ENCODE measurements at regions not wholly inside any gene's neighbourhood (a gene's known extent, or its start where the extent isn't known, plus 50 kb on each side); places are given as distances from the start of the nearest gene placed in this dataset.

DNA sequence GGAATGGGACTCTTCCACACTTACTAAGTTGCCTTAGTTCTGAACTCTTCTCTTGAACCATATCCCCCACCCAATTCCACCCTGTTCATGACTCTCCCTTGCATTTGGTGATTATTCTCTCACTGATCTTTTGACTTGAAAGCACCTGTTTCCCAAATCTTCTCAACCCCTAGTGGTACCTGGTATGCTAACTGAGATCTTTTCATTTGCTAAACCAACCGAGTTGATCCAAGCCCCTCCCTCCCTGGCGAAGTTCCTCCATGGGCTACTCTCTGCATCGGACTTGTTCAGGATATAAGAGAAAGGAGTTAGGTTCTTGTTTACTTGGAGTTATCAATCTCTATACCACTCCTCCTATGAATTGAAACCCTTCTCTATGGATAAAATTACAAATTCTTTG, 593.5 kb downstream of the BCL11A start:
- FAIRE-seq = no peak

DNA sequence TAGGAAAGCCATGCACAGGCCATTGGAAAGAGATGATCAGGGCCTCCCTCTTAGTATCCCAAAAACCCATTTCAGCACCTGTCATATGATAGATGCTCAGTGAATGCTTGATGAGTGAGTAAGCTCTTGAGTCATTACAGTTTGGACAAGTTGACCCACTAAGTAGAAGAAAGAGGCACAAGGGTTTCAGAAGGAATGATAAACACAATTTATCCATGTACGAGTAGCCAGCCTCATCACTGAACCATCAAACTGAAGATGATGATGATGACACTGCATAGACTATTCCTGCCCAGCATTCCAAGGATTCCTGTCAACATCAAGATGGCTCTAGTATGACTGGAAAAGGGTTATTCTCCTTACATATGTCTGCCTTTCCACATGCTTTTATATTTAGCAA, 596.0 kb downstream of the BCL11A start:
- no peak for FAIRE-seq

DNA sequence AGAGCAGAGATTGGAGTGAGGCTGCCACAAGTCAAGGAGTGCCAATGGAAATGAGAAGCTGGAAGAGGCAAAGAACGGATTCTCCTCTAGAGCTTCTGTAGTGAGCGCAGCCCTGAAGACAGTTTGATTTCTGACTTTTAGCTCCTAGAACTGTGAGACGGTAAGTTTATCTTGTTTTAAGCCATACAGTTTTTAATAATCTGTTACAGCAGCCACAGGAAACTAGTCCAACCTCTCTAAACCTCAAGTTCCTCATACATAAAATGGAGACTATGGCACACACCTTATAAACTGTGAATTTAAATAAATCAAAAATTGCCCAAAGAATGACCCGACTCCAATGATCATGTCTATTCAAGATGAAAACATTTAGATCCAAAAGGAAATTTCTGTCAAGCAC, 596.5 kb downstream of the BCL11A start:
- FAIRE-seq = no peak

DNA sequence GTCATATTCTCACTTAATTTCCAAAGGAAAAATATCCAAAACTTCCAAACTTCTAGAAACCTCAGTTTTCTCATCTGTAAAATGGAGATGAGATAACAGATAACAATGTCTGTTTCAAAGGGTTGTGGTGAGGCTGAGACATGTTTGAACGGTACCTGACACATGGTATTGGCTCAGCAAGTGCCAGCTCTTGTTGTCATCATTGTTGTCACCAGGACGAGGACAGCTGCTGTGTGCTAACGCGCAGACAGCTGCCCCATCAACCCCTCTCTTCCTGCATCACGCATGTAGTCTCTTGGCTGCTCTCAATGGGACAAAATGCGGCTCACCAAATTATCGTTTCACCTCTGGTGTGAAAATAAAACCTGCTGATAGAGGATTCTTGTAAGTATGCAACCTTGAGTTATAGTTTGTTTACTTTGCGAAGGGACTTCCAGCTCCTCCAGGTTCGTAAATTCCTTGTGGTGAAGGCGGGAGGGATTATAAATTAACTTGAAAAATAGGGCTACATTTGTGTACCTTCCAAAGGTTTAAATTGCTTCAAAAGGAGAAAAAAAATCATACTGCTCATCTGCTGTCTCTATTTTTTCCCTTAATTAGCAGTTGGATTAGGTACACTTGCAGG, 605.4 kb downstream of the BCL11A start:
- no peak for FAIRE-seq

DNA sequence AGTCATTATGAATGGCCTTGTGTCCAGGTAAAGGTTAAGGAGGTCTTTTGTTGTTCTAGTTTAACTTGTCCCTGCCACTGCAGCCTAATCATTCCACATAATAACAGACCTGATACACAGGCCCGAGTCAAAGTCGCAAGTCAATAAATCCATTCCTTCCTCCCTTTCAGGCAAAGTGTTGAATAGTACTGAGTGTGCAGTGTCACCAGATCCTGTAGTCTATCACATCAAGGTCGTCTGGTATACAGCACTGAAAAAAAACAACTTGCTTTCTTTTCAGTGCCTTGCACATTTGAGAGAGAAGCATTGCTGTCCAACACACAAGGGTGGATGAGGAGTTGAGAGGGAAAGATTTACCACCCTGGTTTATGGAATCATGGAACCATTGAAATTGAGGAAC, 606.2 kb downstream of the BCL11A start:
- FAIRE-seq = no peak

DNA sequence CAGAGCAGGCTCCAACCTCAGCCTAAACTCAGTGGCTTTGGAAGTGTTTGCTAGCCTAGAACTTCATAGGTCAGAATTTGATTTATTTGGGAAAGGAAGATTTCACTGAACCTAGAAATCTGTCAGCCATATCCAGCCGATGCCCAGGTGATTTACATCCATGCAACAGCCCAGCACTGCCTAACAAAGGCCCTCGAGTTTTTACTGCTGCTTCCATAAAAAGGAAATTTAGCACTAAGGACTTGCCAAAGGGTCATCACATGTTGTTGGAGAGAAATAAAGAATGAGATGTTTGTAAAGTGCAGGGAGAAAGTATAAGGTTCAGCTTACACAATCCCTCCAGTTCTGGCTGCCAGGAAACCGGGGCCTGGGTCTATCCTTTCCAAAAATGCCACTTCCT, 614.2 kb downstream of the BCL11A start:
- FAIRE-seq = no peak

DNA sequence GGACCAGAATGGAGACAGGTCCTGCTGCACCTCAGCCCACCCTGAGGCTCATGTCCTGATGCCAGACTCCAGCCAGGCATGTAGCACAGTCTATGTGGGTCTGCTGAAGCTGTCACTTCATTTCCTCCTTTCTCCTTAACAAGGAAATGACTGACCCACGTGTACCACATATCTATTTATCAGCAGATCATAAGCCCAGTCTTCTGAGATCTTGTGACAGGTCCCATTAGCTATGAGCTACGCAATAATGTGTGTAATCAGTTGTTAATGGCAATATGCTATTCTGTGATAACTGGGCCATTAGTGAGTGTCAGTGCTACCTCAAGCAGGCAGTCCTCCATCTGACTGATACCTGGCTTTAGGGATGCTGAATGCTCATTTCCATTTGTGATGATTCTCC, 615.3 kb downstream of the BCL11A start:
- no peak for FAIRE-seq

DNA sequence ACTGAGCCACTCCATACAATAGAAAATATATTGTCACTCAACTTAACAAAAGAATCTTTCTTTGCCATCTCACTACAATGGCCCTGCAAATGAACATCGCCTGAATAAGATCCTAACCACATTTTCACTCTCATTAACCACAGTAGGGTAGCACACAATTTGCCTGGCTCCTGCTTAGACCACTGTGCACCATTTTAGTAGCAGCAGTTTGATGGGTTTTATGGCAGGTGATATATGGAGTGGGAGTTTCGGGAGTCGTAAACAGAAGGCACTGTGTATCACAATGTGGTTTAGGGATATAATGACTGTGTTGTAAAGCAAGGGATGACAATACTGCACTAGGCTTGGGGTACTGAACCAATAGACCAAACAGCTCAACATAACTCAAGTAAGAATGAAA, 617.4 kb downstream of the BCL11A start:
- FAIRE-seq = no peak

DNA sequence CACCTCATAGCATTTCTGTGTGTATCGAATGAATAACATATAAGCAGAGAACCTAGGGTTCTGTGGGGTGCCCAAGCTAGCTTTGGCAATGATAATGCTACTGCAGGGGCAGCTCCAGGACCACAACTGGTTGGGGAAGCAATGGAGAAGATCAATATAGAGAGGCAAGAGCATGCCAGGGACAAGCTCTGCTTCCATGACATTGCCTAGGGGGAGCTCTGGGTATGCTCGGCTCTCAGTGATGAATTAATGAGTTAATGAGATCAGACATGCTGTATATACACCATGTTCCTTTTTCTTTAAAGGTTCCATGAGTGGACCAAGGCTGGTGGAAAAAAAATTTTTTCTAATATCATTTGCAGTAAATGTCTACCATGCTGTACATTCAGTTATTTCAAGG, 618.4 kb downstream of the BCL11A start:
- FAIRE-seq = no peak

DNA sequence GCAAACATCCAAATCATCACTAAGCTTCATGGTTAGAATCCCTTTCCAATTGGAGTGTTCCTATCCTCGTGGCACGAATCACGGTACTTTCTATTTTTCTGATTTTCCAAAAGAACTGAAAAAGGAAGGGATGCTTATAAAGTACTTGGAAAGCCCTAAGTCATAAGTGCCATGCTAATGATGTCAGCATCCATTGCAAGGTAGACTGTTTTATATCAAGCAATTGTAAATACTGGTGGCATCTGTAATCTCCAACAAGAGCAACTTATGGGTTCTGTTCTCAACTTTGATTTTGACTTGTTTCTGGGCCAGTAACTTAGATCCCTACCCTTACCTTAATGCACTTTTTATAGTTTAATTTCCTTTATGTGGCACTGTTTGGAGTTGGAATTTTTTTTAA, 619.5 kb downstream of the BCL11A start:
- FAIRE-seq = no peak

DNA sequence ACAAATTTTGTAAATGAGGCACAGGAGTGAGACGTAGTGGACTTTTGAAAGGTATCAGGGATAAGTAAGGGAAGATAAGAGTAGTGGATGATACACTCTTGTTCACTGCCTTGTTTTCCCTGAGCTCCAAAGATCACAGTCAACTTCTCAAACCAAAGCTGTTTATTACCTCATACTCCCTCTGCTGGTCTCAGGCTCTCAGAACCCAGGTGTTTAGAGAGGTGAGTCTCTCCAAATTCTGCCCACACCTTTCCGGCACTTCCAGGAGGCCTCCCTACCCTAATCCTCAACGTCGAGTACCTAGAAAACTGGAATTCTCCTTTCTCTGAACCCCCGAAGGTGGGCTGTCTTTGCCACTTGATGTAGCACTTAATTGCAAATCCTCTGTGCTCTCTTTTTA, 621.1 kb downstream of the BCL11A start:
- FAIRE-seq = no peak

DNA sequence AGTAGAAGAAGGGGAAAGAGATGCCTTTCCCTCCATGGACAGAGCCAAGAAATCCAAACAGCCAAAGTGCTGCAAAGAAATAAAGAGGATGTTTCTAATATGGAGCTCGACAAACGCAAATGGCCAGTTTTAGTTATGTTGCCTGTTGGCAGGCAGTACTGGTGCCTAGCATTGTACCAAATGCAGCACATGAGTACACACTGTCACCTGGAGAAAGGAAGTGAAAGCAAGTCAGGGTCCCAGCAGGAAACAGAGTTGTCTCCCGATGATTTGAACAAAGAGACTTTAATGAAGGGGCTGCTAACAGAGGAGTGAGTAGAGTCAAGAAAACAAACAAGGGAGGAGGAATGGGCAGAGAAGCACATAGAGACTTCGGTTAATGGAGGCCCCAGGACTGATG, 623.0 kb downstream of the BCL11A start:
- no peak for FAIRE-seq

DNA sequence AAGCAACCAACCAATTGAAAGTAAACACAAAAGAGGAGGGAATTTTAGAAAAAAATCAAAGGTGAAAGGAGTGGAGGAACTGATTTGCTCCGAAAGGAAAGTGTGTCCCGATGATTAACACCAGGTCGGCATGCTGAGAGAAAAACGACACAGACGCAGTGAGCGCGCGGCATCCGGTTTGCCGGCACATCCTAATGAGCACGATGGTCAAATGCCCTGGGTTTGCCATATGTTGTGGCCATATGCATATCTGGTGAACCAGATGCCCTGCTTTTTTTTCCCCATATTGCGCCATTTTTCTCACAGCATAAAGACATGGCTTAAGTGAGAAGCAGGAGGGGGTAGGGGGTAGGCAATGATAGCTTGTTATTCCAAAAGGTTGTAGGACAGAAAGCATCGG, 626.7 kb downstream of the BCL11A start:
- FAIRE-seq = no peak

DNA sequence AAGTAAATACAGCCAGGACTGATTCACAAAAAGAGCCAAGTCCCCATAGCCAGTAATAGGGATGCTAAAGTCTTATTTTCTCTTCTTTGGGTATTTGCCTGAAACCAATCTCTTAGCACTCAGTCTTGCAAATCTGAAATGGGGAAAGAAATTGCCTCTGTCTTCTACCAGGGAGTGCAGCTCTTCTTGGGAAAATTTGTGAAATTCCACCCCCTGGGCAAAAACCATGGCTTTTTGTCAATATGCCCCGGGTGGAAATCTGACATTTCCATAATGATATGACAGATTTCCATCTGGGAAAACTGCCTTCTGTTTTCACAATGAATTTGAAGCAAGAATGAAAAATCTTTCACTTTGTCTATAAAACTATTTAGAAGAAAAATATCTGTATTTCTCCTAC, 628.1 kb downstream of the BCL11A start:
- FAIRE-seq = no peak

DNA sequence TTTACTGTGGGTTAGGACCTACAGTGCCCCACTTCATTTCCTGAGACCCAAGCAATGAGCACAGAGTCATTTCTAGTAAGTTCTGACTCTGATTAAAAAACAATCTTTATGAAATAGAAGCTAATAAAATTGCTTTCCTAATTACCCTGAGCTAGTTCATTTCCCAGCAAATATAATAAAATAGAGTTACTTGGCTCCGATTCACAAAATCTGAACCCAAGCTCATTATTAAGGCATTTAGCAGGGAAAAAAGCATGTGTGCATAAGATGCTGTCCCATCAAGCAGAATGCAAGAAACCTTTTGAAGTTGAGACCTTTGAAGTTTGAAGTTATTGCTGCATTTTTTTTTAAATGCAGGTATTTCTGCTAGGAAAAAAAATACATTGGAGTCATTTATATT, 629.1 kb downstream of the BCL11A start:
- FAIRE-seq = no peak

DNA sequence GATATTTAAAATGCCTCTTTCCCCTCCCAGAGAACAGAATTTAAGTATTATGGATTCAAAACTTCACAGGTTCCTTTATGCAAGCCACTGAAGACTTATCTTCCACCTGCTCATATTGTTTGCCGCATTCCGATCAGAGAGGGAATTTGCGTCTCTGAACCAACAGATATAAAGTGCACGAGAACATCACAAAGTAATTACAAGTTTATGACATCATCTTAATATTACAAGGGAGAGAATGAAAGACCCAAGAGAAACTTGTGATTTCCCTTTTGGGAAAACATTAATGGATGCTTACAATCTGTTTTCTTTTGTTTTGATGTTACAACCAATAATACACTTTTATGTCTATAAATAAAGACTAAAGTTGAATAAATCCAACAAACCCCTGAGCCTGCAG, 631.0 kb downstream of the BCL11A start:
- FAIRE-seq = no peak

DNA sequence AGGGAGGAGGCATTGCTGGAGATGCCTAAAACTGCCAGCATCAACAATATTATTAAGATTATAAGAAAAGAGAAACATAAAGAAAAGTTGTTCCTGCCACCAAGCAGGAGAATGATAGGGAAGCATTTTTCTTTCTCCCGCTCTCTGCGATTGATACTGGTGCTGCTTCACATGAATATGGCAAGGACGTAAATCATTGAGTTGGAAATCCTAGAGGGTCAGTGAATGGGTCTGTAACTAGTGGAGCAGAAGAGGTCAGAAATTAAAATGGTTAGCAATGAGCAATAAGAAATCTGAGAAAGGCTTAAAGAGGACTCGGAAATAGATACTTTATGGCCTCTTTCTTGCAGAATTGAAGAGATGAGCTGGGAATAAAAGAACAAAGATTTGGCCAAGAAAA, 631.7 kb downstream of the BCL11A start:
- no peak for FAIRE-seq

DNA sequence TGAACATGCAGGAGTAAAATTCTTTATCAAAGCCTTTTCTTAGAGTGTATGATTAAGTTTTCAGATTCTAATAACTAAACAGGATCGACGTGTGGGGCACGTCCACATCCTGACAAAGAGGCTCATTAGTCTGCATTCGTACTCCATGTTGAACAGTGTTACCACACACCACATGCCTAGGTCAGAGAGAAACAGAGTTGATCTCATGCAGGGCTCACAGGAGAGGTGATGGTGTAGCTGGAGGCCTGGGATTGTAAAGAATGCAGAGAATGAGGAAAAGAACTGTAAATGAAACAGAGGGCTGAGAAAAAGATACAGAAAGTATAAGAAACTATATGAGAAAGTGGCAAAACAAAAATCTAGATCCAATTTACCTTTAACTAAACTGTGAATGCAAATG, 632.5 kb downstream of the BCL11A start:
- no peak for FAIRE-seq

DNA sequence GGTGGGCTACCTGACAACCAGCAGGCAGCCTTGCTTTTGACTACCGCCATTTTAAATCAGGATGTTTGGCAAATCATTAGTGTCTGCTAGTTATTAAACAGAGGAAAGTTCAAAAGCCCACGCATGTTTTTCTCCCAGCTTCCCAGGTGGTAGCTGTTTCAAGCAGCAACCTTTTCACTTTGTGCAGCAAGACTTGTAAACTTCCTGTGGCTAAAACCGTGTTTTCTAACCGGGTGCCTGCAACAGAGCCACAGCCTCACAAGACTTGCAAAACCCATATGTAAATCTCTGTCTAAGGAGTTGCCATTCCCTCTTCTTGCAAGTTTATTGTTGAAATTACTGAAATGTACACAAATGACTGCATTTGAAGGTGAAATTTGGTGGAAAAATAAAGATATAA, 633.1 kb downstream of the BCL11A start:
- no peak for FAIRE-seq

DNA sequence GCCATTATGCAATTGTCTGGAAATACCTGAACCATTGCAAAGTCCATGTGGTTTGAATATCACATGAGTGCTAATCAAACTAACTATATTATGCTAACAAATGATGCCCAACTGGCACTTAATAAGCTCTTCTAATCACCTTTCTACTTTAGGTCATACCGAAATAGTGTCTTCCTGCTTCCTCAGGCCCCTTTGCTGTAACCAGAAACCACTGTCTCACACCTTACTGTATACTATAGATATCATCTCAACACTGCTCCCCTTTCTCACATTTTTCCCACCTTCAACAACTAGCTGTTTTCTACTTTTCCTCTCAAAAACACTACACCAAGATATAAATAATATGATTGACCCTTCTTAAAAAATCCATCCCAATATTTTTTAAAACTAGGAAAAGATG, 633.9 kb downstream of the BCL11A start:
- FAIRE-seq = no peak

DNA sequence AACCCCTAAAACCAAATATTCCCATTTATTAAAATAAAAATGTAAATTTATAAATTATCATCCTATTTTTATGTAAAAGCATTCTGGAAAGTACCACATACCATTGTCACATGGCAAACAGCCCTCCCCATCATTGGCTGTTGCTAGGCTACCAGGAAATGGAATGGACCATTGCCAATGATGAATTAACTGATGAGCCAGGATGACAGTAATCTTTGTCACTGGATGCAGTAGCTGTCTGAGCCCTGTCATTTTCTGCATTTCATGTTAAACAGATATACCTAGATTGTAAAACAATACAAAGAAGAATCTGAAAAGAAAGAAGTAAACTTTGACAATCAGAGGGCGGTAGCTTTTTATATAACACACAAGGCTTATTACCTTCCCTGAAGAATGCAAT, 641.4 kb downstream of the BCL11A start:
- no peak for FAIRE-seq

DNA sequence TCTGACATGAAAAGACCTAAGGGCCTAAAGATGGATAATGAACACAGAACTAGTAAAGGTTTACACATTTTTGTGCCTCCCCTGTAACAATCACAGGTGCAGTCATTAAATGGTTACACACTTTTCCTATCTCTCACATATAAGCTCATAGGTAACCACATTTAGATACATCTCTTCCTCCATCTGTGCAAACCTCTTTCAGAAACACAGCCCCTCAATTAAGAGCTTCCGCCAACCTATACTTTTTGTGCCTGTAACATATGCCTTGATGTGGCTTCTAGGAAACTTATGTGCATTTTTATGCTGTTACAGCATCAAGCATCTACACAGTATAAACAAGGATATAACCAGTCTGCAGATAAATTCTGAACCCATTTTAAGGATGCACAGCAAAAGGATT, 643.3 kb downstream of the BCL11A start:
- no peak for FAIRE-seq

DNA sequence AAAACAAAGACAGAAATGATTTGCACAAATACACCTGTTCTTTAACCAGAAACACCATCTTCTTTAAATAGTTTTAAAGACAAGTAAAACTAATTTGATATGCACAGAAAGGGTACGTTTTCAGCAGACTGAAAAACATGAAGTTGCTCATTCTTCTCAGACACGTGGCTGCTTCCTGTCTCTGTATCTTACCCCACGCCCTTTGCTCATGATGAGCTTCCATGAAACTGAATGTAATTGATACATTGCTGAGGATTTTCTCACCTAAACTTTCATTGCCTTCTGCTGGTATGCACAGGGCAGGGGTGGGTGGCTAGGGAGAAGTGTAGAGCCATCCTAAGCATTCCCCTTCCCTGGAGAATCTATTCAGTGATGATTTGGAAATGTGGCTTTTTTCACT, 644.3 kb downstream of the BCL11A start:
- FAIRE-seq = no peak

DNA sequence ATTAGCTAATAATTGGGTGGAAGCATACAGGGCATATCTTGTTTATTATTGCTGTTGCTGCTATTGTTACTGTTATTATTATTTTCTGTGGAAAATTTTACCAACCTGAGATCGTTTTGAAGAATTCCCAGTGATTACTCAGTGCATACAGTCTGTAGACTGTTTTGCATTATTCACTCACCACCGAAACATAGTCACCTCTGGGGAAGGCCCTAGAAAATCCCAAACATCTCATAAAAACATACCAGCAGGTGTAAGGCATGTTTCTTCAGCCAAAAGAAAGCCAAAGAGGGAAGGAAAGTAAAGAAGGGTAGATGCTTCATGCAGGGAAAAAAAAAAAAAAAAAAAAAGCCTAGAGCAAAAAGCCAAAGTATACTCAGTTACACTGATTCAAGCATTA, 647.7 kb downstream of the BCL11A start:
- FAIRE-seq = no peak

DNA sequence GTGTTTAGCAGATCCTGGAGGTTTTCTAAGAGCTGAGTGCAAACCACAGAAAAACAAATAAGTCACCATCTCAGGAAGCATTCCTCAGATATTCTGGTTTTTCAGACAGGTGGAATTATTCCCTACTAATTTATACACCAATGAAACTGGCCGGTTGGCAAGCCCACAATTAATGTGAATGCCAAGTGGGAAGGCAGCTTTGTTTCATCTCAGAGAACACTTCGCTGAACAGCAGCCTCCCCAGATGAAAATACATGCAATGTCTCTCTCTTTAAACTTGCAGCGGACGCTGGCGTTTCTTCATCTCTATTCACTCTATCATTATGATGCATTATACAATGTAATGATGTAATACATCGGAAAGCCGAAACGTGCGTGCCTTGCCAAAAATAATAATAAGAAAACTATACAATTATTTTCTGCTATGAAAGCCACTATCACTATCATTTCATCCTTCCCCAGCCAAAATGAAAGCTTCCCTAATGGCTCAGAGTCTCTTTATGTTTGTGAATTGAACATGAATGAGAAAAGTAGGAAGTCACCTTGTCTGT, 649.4 kb downstream of the BCL11A start:
- FAIRE-seq = no peak

All from TTC549 (cell line).